GM12878 (cell line): ENCODE measurements at regions not wholly inside any gene's neighbourhood (a gene's known extent, or its start where the extent isn't known, plus 50 kb on each side); places are given as distances from the start of the nearest gene placed in this dataset.

Experiments used
- CBX5 ChIP-seq: sonication (generic); IDR thresholded peaks from 2 replicates; pipeline ENCODE4 v1.6.1; 2016; ENCODE audit warnings: low read depth, moderate library complexity, mild to moderate bottlenecking, inconsistent platforms
- JUNB ChIP-seq: IDR thresholded peaks from 2 replicates; pipeline ENCODE4 v1.6.1; 2016; ENCODE audit warnings: antibody characterized with exemption, mild to moderate bottlenecking
- MEF2B ChIP-seq: fragments of 450-650 bp; IDR thresholded peaks from 2 replicates; pipeline ENCODE4 v1.6.1; 2018; ENCODE audit warnings: mild to moderate bottlenecking, moderate library complexity; ENCODE audit not compliant: partially characterized antibody, poor library complexity, severe bottlenecking
- MXI1 ChIP-seq: fragments of 150-350 bp; IDR thresholded peaks from 2 replicates; pipeline ENCODE4 v1.6.1; 2011; ENCODE audit warnings: low read depth, mild to moderate bottlenecking, inconsistent platforms, low read length, improper control_type of control experiment
- MYB ChIP-seq: fragments of 150-350 bp; IDR thresholded peaks from 2 replicates; pipeline ENCODE4 v1.6.1; 2014; ENCODE audit warnings: mild to moderate bottlenecking, low read depth, low read length, borderline replicate concordance
- NR2C1 ChIP-seq: fragments of 450-650 bp; IDR thresholded peaks from 2 replicates; pipeline ENCODE4 v1.6.1; 2017; ENCODE audit warnings: antibody characterized with exemption, mild to moderate bottlenecking, moderate library complexity
- RAD51 ChIP-seq: fragments of 450-650 bp; IDR thresholded peaks from 2 replicates; pipeline ENCODE4 v1.6.1; 2016; ENCODE audit warnings: moderate library complexity, mild to moderate bottlenecking, inconsistent platforms
- SIN3A ChIP-seq: IDR thresholded peaks from 2 replicates; pipeline ENCODE4 v1.6.1; 2012; ENCODE audit warnings: low read depth, low read length, improper control_type of control experiment
- SUPT20H ChIP-seq: IDR thresholded peaks from 2 replicates; pipeline ENCODE4 v1.6.1; 2011; ENCODE audit warnings: low read depth, mild to moderate bottlenecking, low read length, moderate library complexity, borderline replicate concordance; ENCODE audit not compliant: control insufficient read depth
- SUZ12 ChIP-seq: fragments of 200-600 bp; sonication (generic); IDR thresholded peaks from one replicate; pipeline ENCODE4 v1.6.1; 2018; ENCODE audit warnings: antibody characterized with exemption, mild to moderate bottlenecking; ENCODE audit not compliant: unreplicated experiment
- TF ChIP-seq, protein P1 (sequence below): fragments of 450-650 bp; IDR thresholded peaks from 2 replicates; pipeline ENCODE4 v1.6.1; 2017; ENCODE audit warnings: mild to moderate bottlenecking, moderate library complexity
- TF ChIP-seq, protein P2 (sequence below): fragments of 450-650 bp; IDR thresholded peaks from 2 replicates; pipeline ENCODE4 v1.6.1; 2017; ENCODE audit warnings: mild to moderate bottlenecking
- TF ChIP-seq, protein P3 (sequence below): IDR thresholded peaks from 2 replicates; pipeline ENCODE4 v1.6.1; 2011; ENCODE audit warnings: low read depth, mild to moderate bottlenecking, low read length, moderate library complexity, borderline replicate concordance; ENCODE audit errors: extremely low read depth
- TF ChIP-seq, protein P4 (sequence below): fragments of 450-650 bp; IDR thresholded peaks from 2 replicates; pipeline ENCODE4 v1.6.1; 2016; ENCODE audit warnings: mild to moderate bottlenecking
- TF ChIP-seq, protein P5 (sequence below): fragments of 450-650 bp; IDR thresholded peaks from 2 replicates; pipeline ENCODE4 v1.6.1; 2016; ENCODE audit warnings: mild to moderate bottlenecking, moderate library complexity, borderline replicate concordance

DNA sequence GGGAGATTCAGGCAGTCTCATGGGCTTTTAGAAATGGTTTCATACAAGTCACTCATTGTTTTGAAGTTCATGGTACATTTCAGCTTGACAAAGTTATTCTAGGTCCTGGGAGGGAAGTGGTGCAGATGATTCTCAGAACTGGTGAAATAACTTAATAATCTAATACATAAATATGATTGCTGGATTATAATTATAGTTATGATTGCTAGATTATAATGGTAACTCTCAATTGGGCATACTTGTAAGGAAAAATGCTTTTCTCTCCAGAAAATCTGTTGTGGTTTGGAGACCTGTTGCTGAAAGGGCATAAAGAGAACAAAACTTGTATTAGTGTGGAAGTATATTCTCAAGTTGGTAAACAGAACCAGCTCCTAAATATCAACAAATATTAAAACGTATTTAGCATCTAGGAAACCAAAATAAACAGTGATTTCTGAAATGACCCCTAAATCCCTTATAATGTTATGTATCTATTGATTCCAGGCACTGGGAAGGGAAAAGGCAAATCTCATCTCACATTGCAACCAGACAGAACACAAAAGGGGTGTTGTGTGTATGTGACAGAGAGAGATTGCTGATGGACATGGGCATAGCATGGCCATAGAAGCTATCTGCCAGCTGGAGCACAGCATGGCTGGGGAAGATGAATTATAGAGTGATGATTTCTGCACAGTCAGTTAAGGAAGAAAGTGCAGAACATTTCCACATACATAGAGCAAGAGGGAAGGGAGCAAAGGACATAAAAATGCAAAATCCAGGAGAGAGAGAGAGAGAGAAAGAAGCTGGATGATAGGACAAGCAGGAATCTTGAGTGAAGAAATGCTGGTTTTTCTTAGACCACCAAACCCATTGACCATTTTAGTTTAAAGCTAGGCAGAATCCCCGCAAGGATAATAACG, 87.1 kb upstream of the FRY start (continued):
- TF ChIP-seq, protein P1, sequence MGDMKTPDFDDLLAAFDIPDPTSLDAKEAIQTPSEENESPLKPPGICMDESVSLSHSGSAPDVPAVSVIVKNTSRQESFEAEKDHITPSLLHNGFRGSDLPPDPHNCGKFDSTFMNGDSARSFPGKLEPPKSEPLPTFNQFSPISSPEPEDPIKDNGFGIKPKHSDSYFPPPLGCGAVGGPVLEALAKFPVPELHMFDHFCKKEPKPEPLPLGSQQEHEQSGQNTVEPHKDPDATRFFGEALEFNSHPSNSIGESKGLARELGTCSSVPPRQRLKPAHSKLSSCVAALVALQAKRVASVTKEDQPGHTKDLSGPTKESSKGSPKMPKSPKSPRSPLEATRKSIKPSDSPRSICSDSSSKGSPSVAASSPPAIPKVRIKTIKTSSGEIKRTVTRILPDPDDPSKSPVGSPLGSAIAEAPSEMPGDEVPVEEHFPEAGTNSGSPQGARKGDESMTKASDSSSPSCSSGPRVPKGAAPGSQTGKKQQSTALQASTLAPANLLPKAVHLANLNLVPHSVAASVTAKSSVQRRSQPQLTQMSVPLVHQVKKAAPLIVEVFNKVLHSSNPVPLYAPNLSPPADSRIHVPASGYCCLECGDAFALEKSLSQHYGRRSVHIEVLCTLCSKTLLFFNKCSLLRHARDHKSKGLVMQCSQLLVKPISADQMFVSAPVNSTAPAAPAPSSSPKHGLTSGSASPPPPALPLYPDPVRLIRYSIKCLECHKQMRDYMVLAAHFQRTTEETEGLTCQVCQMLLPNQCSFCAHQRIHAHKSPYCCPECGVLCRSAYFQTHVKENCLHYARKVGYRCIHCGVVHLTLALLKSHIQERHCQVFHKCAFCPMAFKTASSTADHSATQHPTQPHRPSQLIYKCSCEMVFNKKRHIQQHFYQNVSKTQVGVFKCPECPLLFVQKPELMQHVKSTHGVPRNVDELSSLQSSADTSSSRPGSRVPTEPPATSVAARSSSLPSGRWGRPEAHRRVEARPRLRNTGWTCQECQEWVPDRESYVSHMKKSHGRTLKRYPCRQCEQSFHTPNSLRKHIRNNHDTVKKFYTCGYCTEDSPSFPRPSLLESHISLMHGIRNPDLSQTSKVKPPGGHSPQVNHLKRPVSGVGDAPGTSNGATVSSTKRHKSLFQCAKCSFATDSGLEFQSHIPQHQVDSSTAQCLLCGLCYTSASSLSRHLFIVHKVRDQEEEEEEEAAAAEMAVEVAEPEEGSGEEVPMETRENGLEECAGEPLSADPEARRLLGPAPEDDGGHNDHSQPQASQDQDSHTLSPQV: no peak
- TF ChIP-seq, protein P2, sequence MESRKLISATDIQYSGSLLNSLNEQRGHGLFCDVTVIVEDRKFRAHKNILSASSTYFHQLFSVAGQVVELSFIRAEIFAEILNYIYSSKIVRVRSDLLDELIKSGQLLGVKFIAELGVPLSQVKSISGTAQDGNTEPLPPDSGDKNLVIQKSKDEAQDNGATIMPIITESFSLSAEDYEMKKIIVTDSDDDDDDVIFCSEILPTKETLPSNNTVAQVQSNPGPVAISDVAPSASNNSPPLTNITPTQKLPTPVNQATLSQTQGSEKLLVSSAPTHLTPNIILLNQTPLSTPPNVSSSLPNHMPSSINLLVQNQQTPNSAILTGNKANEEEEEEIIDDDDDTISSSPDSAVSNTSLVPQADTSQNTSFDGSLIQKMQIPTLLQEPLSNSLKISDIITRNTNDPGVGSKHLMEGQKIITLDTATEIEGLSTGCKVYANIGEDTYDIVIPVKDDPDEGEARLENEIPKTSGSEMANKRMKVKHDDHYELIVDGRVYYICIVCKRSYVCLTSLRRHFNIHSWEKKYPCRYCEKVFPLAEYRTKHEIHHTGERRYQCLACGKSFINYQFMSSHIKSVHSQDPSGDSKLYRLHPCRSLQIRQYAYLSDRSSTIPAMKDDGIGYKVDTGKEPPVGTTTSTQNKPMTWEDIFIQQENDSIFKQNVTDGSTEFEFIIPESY: no peak
- TF ChIP-seq MYB (no peak), SUPT20H (no peak), MEF2B (peak; percentile 71), JUNB (no peak), CBX5 (no peak), SUZ12 (no peak), MXI1 (no peak), RAD51 (peak; percentile 67), NR2C1 (no peak; the same call in 1 of the 2 replicates), SIN3A (no peak)
- TF ChIP-seq, protein P3, sequence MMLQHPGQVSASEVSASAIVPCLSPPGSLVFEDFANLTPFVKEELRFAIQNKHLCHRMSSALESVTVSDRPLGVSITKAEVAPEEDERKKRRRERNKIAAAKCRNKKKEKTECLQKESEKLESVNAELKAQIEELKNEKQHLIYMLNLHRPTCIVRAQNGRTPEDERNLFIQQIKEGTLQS: no peak
- TF ChIP-seq, protein P4, sequence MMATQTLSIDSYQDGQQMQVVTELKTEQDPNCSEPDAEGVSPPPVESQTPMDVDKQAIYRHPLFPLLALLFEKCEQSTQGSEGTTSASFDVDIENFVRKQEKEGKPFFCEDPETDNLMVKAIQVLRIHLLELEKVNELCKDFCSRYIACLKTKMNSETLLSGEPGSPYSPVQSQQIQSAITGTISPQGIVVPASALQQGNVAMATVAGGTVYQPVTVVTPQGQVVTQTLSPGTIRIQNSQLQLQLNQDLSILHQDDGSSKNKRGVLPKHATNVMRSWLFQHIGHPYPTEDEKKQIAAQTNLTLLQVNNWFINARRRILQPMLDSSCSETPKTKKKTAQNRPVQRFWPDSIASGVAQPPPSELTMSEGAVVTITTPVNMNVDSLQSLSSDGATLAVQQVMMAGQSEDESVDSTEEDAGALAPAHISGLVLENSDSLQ: peak; percentile 24; the same call in 1 of the 2 replicates
- TF ChIP-seq, protein P5, sequence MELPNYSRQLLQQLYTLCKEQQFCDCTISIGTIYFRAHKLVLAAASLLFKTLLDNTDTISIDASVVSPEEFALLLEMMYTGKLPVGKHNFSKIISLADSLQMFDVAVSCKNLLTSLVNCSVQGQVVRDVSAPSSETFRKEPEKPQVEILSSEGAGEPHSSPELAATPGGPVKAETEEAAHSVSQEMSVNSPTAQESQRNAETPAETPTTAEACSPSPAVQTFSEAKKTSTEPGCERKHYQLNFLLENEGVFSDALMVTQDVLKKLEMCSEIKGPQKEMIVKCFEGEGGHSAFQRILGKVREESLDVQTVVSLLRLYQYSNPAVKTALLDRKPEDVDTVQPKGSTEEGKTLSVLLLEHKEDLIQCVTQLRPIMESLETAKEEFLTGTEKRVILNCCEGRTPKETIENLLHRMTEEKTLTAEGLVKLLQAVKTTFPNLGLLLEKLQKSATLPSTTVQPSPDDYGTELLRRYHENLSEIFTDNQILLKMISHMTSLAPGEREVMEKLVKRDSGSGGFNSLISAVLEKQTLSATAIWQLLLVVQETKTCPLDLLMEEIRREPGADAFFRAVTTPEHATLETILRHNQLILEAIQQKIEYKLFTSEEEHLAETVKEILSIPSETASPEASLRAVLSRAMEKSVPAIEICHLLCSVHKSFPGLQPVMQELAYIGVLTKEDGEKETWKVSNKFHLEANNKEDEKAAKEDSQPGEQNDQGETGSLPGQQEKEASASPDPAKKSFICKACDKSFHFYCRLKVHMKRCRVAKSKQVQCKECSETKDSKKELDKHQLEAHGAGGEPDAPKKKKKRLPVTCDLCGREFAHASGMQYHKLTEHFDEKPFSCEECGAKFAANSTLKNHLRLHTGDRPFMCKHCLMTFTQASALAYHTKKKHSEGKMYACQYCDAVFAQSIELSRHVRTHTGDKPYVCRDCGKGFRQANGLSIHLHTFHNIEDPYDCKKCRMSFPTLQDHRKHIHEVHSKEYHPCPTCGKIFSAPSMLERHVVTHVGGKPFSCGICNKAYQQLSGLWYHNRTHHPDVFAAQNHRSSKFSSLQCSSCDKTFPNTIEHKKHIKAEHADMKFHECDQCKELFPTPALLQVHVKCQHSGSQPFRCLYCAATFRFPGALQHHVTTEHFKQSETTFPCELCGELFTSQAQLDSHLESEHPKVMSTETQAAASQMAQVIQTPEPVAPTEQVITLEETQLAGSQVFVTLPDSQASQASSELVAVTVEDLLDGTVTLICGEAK: peak; percentile 27; the same call in 1 of the 2 replicates
